Stimulated activated CD8-positive, alpha-beta memory T cell treated with anti-CD3 and anti-CD28 coated beads, Interleukin-2, amount 100 ng/mL, for 48 hours (primary cell): ENCODE measurements at regions not wholly inside any gene's neighbourhood (a gene's known extent, or its start where the extent isn't known, plus 50 kb on each side); places are given as distances from the start of the nearest gene placed in this dataset.
"Not testable (repeated sequence)": the region's sequence is repeated elsewhere in the genome, so short reads cannot be mapped to it uniquely, and the experiment has no call there.

Experiments used
- DNase-seq, 2 donors: peaks; one replicate each; pipeline ENCODE4 v3.0.0-alpha.2; 2020; ENCODE audit warnings: low read depth in 2 of 2

GRCh38 chr5:96171973-96172372 is 210.3 kb upstream of the ELL2 start:
- DNase-seq, result not testable (repeated sequence)

GRCh38 chr5:96170481-96171125 is 209.0 kb upstream of the ELL2 start:
- not testable (repeated sequence) for DNase-seq

- DNase-seq, result not testable (repeated sequence)
Measured at GRCh38 chr5:96168833-96169232, 207.2 kb upstream of the ELL2 start.

GRCh38 chr5:96159043-96159442 is 197.4 kb upstream of the ELL2 start:
- no peak for DNase-seq

GRCh38 chr5:96157841-96158291 is 196.2 kb upstream of the ELL2 start:
- no peak for DNase-seq

- no peak for DNase-seq
Measured at GRCh38 chr5:96157077-96157780, 195.6 kb upstream of the ELL2 start.

GRCh38 chr5:96155147-96155546 is 193.5 kb upstream of the ELL2 start:
- DNase-seq, result no peak

- no peak for DNase-seq
Measured at GRCh38 chr5:96151891-96152290, 190.2 kb upstream of the ELL2 start.

- DNase-seq, result no peak
Measured at GRCh38 chr5:96150007-96150406, 188.4 kb upstream of the ELL2 start.

- no peak for DNase-seq
Measured at GRCh38 chr5:96149546-96149945, 187.9 kb upstream of the ELL2 start.

- DNase-seq, result no peak
Measured at GRCh38 chr5:96149021-96149420, 187.4 kb upstream of the ELL2 start.

- DNase-seq, result no peak
Measured at GRCh38 chr5:96148376-96148775, 186.7 kb upstream of the ELL2 start.

- no peak for DNase-seq
Measured at GRCh38 chr5:96147866-96148265, 186.2 kb upstream of the ELL2 start.

GRCh38 chr5:96146675-96147074 is 185.0 kb upstream of the ELL2 start:
- DNase-seq, result no peak

GRCh38 chr5:96144289-96144688 is 182.6 kb upstream of the ELL2 start:
- no peak for DNase-seq

GRCh38 chr5:96143450-96143849 is 181.8 kb upstream of the ELL2 start:
- DNase-seq, result no peak

- no peak for DNase-seq
Measured at GRCh38 chr5:96142786-96143434, 181.3 kb upstream of the ELL2 start.

GRCh38 chr5:96142184-96142781 is 180.6 kb upstream of the ELL2 start:
- no peak for DNase-seq

- no peak for DNase-seq
Measured at GRCh38 chr5:96141749-96142148, 180.1 kb upstream of the ELL2 start.

GRCh38 chr5:96140496-96140895 is 178.8 kb upstream of the ELL2 start:
- no peak for DNase-seq

GRCh38 chr5:96140084-96140483 is 178.4 kb upstream of the ELL2 start:
- DNase-seq, result no peak

GRCh38 chr5:96134886-96135285 is 173.2 kb upstream of the ELL2 start:
- DNase-seq, result no peak
